Esophagus squamous epithelium (tissue), 5 donors: ENCODE measurements at regions not wholly inside any gene's neighbourhood (a gene's known extent, or its start where the extent isn't known, plus 50 kb on each side); places are given as distances from the start of the nearest gene placed in this dataset.

ENCODE experiments used
- DNase-seq: peaks from one replicate; lab custom pipeline; 2025; lab: John Stamatoyannopoulos, UW
- H3K27ac ChIP-seq, 4 donors: fragments of 200-600 bp; sonication (generic); one replicate each; pipeline ENCODE4 v1.5.1; 2016 to 2019; ENCODE audit warnings: mild to moderate bottlenecking in 1 of 4
- H3K27me3 ChIP-seq, 4 donors: fragments of 200-600 bp; sonication (generic); 1 replicate in 3 of 4; 2 replicates in 1 of 4; pipeline versions ENCODE4 v1.5.1 to v1.6.0; 2017 to 2021; ENCODE audit warnings: antibody characterized with exemption in 1 of 4
- H3K36me3 ChIP-seq, 3 donors: fragments of 200-600 bp; sonication (generic); one replicate each; pipeline ENCODE4 v1.5.1; 2016 to 2019
- H3K4me1 ChIP-seq, 3 donors: fragments of 200-600 bp; sonication (generic); one replicate each; pipeline ENCODE4 v1.5.1; 2017 to 2019
- H3K4me3 ChIP-seq, 4 donors: fragments of 200-600 bp; sonication (generic); 1 replicate in 3 of 4; 2 replicates in 1 of 4; pipeline ENCODE4 v1.5.1; 2016 to 2019; ENCODE audit warnings: mild to moderate bottlenecking in 2 of 4, moderate library complexity in 1 of 4
- H3K9me3 ChIP-seq, 3 donors: fragments of 200-600 bp; sonication (generic); one replicate each; pipeline ENCODE4 v1.5.1; 2016 to 2019
- POLR2A ChIP-seq, 4 donors: fragments of 450-650 bp; IDR thresholded peaks; one replicate each; pipeline ENCODE4 v1.6.1; 2017; ENCODE audit warnings: antibody characterized with exemption in 4 of 4, mild to moderate bottlenecking in 4 of 4, moderate library complexity in 3 of 4
- WGBS, 2 donors: methylation state at CpG; one replicate each; pipeline ENCODE4 v1.1.5; 2018; 5-methylcytosine and 5-hydroxymethylcytosine counted together
- intact Hi-C: fragments of 100-400 bp; cut with DNase I; formaldehyde crosslinking; loops from one replicate; pipeline ENCODE4 v1.15.0; 2022
- TF ChIP-seq, protein P1 (sequence below), 6 experiments: fragments of 450-650 bp in 4 of 6; fragments of 200-600 bp in 2 of 6; sonication (generic) in 2 of 6; IDR thresholded peaks; one replicate each; pipeline ENCODE4 v1.5.1; 2016 to 2019; ENCODE audit warnings: antibody characterized with exemption in 6 of 6, mild to moderate bottlenecking in 4 of 6, moderate library complexity in 4 of 6
- donor health status: DM: yes; HTN: yes; CAD: no.

GRCh38 chr10:124299696-124300095 is 119.0 kb downstream of the OAT start:
- DNase-seq = no peak
- WGBS, 2 donors = 25 to 33% methylated on average over 2 of the region's 4 CpGs

GRCh38 chr10:124298891-124299290 is 119.8 kb downstream of the OAT start:
- Histone ChIP-seq H3K9me3 (peaks cover 0 to 5% (median 0%) of the 10 kb centered on the region in 3 donors), H3K27me3 (no peaks in the 10 kb centered on the region), H3K4me3 (no peak overlapping the region), H3K4me1 (peaks cover 8 to 36% (median 13%) of the 10 kb centered on the region in 3 donors), H3K27ac (no peak overlapping the region), H3K36me3 (no peaks in the 10 kb centered on the region)
- intact Hi-C loops = no loop called here
- TF ChIP-seq POLR2A (IDR thresholded peaks at IDR 0.05) = no peak
- TF ChIP-seq, protein P1, sequence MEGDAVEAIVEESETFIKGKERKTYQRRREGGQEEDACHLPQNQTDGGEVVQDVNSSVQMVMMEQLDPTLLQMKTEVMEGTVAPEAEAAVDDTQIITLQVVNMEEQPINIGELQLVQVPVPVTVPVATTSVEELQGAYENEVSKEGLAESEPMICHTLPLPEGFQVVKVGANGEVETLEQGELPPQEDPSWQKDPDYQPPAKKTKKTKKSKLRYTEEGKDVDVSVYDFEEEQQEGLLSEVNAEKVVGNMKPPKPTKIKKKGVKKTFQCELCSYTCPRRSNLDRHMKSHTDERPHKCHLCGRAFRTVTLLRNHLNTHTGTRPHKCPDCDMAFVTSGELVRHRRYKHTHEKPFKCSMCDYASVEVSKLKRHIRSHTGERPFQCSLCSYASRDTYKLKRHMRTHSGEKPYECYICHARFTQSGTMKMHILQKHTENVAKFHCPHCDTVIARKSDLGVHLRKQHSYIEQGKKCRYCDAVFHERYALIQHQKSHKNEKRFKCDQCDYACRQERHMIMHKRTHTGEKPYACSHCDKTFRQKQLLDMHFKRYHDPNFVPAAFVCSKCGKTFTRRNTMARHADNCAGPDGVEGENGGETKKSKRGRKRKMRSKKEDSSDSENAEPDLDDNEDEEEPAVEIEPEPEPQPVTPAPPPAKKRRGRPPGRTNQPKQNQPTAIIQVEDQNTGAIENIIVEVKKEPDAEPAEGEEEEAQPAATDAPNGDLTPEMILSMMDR (IDR thresholded peaks at IDR 0.05) = no peak
- no peak for DNase-seq
- WGBS, 2 donors = 54 to 58% methylated on average over 2 of the region's 3 CpGs

More at GRCh38 chr10:124299696-124300095, 119.0 kb downstream of the OAT start:
- Histone ChIP-seq H3K4me1 (peaks cover 8 to 33% (median 13%) of the 10 kb centered on the region in 3 donors), H3K4me3 (no peak overlapping the region), H3K27me3 (no peaks in the 10 kb centered on the region), H3K9me3 (peaks cover 0 to 5% (median 0%) of the 10 kb centered on the region in 3 donors), H3K36me3 (no peaks in the 10 kb centered on the region), H3K27ac (no peak overlapping the region)
- intact Hi-C loops = no loop called here
- no peak for TF ChIP-seq POLR2A (IDR thresholded peaks at IDR 0.05)
- TF ChIP-seq, protein P1 (IDR thresholded peaks at IDR 0.05) = no peak

DNA sequence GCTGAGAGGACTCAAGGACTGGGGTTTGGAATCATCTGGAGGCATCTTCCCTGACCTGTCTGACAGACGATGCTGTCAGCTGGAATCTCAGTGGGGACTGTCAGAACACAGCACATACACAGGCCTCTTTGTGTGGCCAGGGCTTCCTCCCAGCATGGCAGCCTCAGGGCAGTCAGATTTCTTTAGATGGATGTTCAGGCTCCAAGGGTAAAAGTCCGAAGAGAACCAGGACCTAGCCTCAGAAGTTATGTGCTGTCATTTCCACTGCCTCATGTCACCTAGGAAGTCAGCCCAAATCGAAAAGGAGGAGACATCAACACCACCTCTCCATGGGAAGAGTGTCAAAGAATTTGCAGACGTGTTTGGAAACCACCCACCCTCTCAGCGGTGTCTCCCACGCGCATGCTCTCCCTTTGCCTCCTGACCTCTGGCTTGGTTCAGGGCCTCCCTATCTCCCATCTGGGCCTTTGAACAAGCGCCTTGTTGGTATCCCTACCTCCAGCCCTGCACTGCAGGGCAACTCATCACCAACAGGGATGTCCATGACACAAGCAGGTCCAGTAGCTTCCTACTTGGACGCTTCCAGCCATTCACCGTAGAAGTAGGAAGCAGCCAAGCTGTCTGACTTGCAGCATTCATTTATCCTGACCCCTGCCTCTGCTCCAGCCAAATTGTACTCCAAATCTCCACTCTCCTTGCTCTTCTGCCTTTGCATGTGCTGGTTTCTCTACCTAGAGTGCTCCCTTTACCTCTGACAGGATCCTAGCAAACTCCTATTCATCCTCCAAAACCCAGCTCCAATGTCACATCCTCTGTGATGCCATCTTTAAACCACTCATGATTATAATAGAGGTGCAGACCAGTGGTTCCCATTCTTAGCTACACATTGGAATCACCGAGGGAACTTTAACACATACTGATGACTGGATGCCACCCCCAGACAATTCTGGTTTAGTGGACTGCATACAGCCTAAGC is 121.6 kb downstream of the OAT start:
- 89 to 91% methylated on average over 9 to 10 of the region's 11 CpGs for WGBS, 2 donors
- Histone ChIP-seq H3K9me3 (peaks cover 0 to 5% (median 0%) of the 10 kb centered on the region in 3 donors), H3K27me3 (no peaks in the 10 kb centered on the region), H3K36me3 (no peaks in the 10 kb centered on the region), H3K27ac (no peak overlapping the region), H3K4me3 (no peak overlapping the region), H3K4me1 (peaks cover 8 to 36% (median 13%) of the 10 kb centered on the region in 3 donors)
- intact Hi-C loops = no loop called here
- TF ChIP-seq, protein P1 (IDR thresholded peaks at IDR 0.05) = no peak
- TF ChIP-seq POLR2A (IDR thresholded peaks at IDR 0.05) = no peak
- no peak for DNase-seq

- H3K9me3 ChIP-seq = peaks cover 0 to 5% (median 0%) of the 10 kb centered on the region in 3 donors
- TF ChIP-seq, protein P1 (IDR thresholded peaks at IDR 0.05) = no peak
- no peak for TF ChIP-seq POLR2A (IDR thresholded peaks at IDR 0.05)
- intact Hi-C loops = no loop called here
- DNase-seq = no peak
- no peaks in the 10 kb centered on the region for H3K27me3 ChIP-seq
- H3K27ac ChIP-seq = no peak overlapping the region
- no peaks in the 10 kb centered on the region for H3K36me3 ChIP-seq
- H3K4me3 ChIP-seq = no peak overlapping the region
- H3K4me1 ChIP-seq = peaks cover 8 to 36% (median 13%) of the 10 kb centered on the region in 3 donors
- 30 to 58% methylated on average over 4 to 8 of the region's 9 CpGs for WGBS, 2 donors
These were observed 122.5 kb downstream of the OAT start for GRCh38 chr10:124296121-124296812.
